IMR-90 (cell line): ENCODE measurements at regions not wholly inside any gene's neighbourhood (a gene's known extent, or its start where the extent isn't known, plus 50 kb on each side); places are given as distances from the start of the nearest gene placed in this dataset.

ENCODE experiments used
- ATAC-seq: fragments of 200-7000 bp; cut with Tn5 transposase; 2 replicates; pipeline ENCODE4 v1.9.1; 2020; ENCODE audit warnings: low read depth, mild to moderate bottlenecking, moderate library complexity
- BruUV-seq: library from RNA; stranded (reverse); fragments of 400-500 nt; replicated peaks from 2 replicates; lab custom pipeline; 2021; lab: Mats Ljungman, UMichigan
- CTCF ChIA-PET: fragments of 300-600 bp; formaldehyde crosslinking; extraction: SDS; loops from one replicate; lab custom pipeline; 2021; ENCODE audit warnings: antibody characterized with exemption; lab: Yijun Ruan, JAX
- POLR2A ChIA-PET: fragments of 300-600 bp; sonication (Branson Sonifier 250); formaldehyde crosslinking; loops from one replicate; lab custom pipeline; 2022; ENCODE audit warnings: antibody characterized with exemption; ENCODE audit not compliant: unreplicated experiment; lab: Charles Lee
- DNase-seq: peaks from one replicate; pipeline ENCODE4 v3.0.0; 2013
- H2AFZ ChIP-seq: replicated peaks from 2 replicates; pipeline ENCODE3; 2013; ENCODE audit warnings: low read length, mild to moderate bottlenecking; ENCODE audit not compliant: poor library complexity
- H2AK5ac ChIP-seq: 2 replicates; pipeline ENCODE4 v1.6.1; 2013; ENCODE audit warnings: low read depth, low read length, inconsistent platforms
- H2AK9ac ChIP-seq: replicated peaks from 2 replicates; pipeline ENCODE3; 2013; ENCODE audit warnings: mild to moderate bottlenecking, low read depth, low read length, moderate library complexity; ENCODE audit not compliant: poor library complexity
- H2BK120ac ChIP-seq: 2 replicates; pipeline ENCODE4 v1.6.1; 2013; ENCODE audit warnings: low read depth, low read length, inconsistent platforms
- H2BK15ac ChIP-seq: 3 replicates; pipeline ENCODE4 v1.6.1; 2013; ENCODE audit warnings: low read depth, low read length, inconsistent platforms
- H2BK20ac ChIP-seq: 2 replicates; pipeline ENCODE4 v1.6.1; 2013; ENCODE audit warnings: low read depth, mild to moderate bottlenecking, inconsistent platforms, low read length, moderate library complexity
- H2BK5ac ChIP-seq: 2 replicates; pipeline ENCODE4 v1.6.1; 2013; ENCODE audit warnings: mild to moderate bottlenecking, low read depth, low read length, inconsistent platforms; ENCODE audit not compliant: poor library complexity, severe bottlenecking
- H3K14ac ChIP-seq: replicated peaks from 2 replicates; pipeline ENCODE4 v1.6.1; 2013; ENCODE audit warnings: low read depth, low read length, inconsistent platforms
- H3K18ac ChIP-seq: 2 replicates; pipeline ENCODE4 v1.6.1; 2013; ENCODE audit warnings: low read depth, low read length, control low read depth
- H3K23ac ChIP-seq: 2 replicates; pipeline ENCODE4 v1.6.1; 2013; ENCODE audit warnings: low read depth, low read length, inconsistent platforms
- H3K27ac ChIP-seq: 2 replicates; pipeline ENCODE4 v1.5.1; 2013; ENCODE audit warnings: mild to moderate bottlenecking, control low read depth, low read length; ENCODE audit not compliant: insufficient read depth
- H3K27me3 ChIP-seq: 2 replicates; pipeline ENCODE4 v1.6.1; 2013; ENCODE audit warnings: low read length; ENCODE audit not compliant: control insufficient read depth, insufficient read depth
- H3K36me3 ChIP-seq: 2 replicates; pipeline ENCODE4 v1.6.1; 2013; ENCODE audit warnings: low read length, mixed read lengths; ENCODE audit not compliant: control insufficient read depth, insufficient read depth
- H3K4ac ChIP-seq: 2 replicates; pipeline ENCODE4 v1.6.1; 2013; ENCODE audit warnings: low read depth, low read length, inconsistent platforms
- H3K4me1 ChIP-seq: 2 replicates; pipeline ENCODE4 v1.6.1; 2013; ENCODE audit warnings: low read length, mixed read lengths; ENCODE audit not compliant: control insufficient read depth, insufficient read depth
- H3K4me2 ChIP-seq: 2 replicates; pipeline ENCODE4 v1.6.1; 2013; ENCODE audit warnings: low read depth, mild to moderate bottlenecking, control low read depth, low read length, moderate library complexity
- H3K4me3 ChIP-seq: 2 replicates; pipeline ENCODE4 v1.5.1; 2013; ENCODE audit warnings: low read depth, mild to moderate bottlenecking, control low read depth, low read length, moderate library complexity; ENCODE audit not compliant: insufficient read depth
- H3K56ac ChIP-seq: 2 replicates; pipeline ENCODE4 v1.6.1; 2013; ENCODE audit warnings: low read length, inconsistent platforms; ENCODE audit not compliant: insufficient read depth; ENCODE audit errors: extremely low read depth
- H3K79me1 ChIP-seq, 2 experiments: 2 replicates each; pipeline ENCODE4 v1.6.1; 2013; ENCODE audit warnings: low read length in 2 of 2, inconsistent platforms in 1 of 2, low read depth in 1 of 2
- H3K9ac ChIP-seq: 2 replicates; pipeline ENCODE4 v1.6.1; 2013; ENCODE audit warnings: low read depth, low read length, control low read depth
- H3K9me1 ChIP-seq: 2 replicates; pipeline ENCODE4 v1.6.1; 2013; ENCODE audit warnings: low read length, inconsistent platforms; ENCODE audit not compliant: insufficient read depth
- H3K9me3 ChIP-seq: 2 replicates; pipeline ENCODE4 v1.6.1; 2013; ENCODE audit warnings: low read length; ENCODE audit not compliant: control insufficient read depth, insufficient read depth
- H4K20me1 ChIP-seq: 2 replicates; pipeline ENCODE4 v1.6.1; 2013; ENCODE audit warnings: low read length, inconsistent platforms; ENCODE audit not compliant: insufficient read depth
- H4K5ac ChIP-seq: 2 replicates; pipeline ENCODE4 v1.6.1; 2013; ENCODE audit warnings: mild to moderate bottlenecking, low read depth, low read length, control low read depth
- H4K8ac ChIP-seq, 2 experiments: 2 replicates each; pipeline ENCODE4 v1.6.1; 2013; ENCODE audit warnings: low read depth in 2 of 2, low read length in 2 of 2, control low read depth in 1 of 2, inconsistent platforms in 1 of 2
- H4K91ac ChIP-seq: 2 replicates; pipeline ENCODE4 v1.6.1; 2013; ENCODE audit warnings: low read depth, low read length, inconsistent platforms; ENCODE audit not compliant: insufficient read depth
- BHLHE40 ChIP-seq: fragments of 150-350 bp; IDR thresholded peaks from 2 replicates; pipeline ENCODE4 v1.6.1; 2016; ENCODE audit warnings: mild to moderate bottlenecking, low read depth, low read length
- CEBPB ChIP-seq: IDR thresholded peaks from 2 replicates; pipeline ENCODE4 v1.6.1; 2012; ENCODE audit warnings: low read depth, low read length, improper control_type of control experiment
- CHD1 ChIP-seq: IDR thresholded peaks from 2 replicates; pipeline ENCODE4 v1.6.1; 2012; ENCODE audit warnings: low read depth, low read length, improper control_type of control experiment
- CTCF ChIP-seq: conservative IDR thresholded peaks from 2 replicates; pipeline ENCODE4 v1.5.1; 2012; ENCODE audit warnings: mild to moderate bottlenecking, low read depth, low read length, improper control_type of control experiment
- MAFK ChIP-seq: IDR thresholded peaks from 2 replicates; pipeline ENCODE4 v1.6.1; 2012; ENCODE audit warnings: low read depth, low read length, improper control_type of control experiment
- MAZ ChIP-seq: IDR thresholded peaks from 2 replicates; pipeline ENCODE4 v1.6.1; 2012; ENCODE audit warnings: low read depth, mild to moderate bottlenecking, low read length, improper control_type of control experiment, moderate library complexity, borderline replicate concordance
- NFE2L2 ChIP-seq: fragments of 150-350 bp; IDR thresholded peaks from 2 replicates; pipeline ENCODE4 v1.6.1; 2016; ENCODE audit warnings: low read depth, mild to moderate bottlenecking, low read length
- POLR2A ChIP-seq: IDR thresholded peaks from 2 replicates; pipeline ENCODE4 v1.6.1; 2012; ENCODE audit warnings: mild to moderate bottlenecking, low read depth, low read length
- RCOR1 ChIP-seq: IDR thresholded peaks from 2 replicates; pipeline ENCODE4 v1.6.1; 2012; ENCODE audit warnings: mild to moderate bottlenecking, low read length, improper control_type of control experiment; ENCODE audit not compliant: insufficient replicate concordance
- RFX5 ChIP-seq: IDR thresholded peaks from 2 replicates; pipeline ENCODE4 v1.8.0; 2012; ENCODE audit warnings: low read depth, mild to moderate bottlenecking, low read length, moderate library complexity
- WGBS, 2 experiments: methylation state at CpG; one replicate each; pipeline versions ENCODE4 v1.1.5 to v1.1.7; 2013; ENCODE audit warnings: missing lambda C conversion rate in 2 of 2; ENCODE audit not compliant: insufficient read length in 1 of 2; ENCODE audit errors: extremely low coverage in 2 of 2; 5-methylcytosine and 5-hydroxymethylcytosine counted together
- dilution Hi-C: fragments of 300-500 bp; cut with HindIII; formaldehyde crosslinking; loops from one replicate; pipeline ENCODE4 v1.14.3; 2018; ENCODE audit warnings: low sequenced_read_pairs; ENCODE audit not compliant: unreplicated experiment
- in situ Hi-C: fragments of 300-500 bp; cut with MboI; formaldehyde crosslinking; loops from 3 replicates; pipeline ENCODE4 v1.14.3; 2019; ENCODE audit warnings: low sequenced_read_pairs, inconsistent platforms, mixed read lengths
- intact Hi-C: fragments of 100-400 bp; cut with micrococcal nuclease; formaldehyde crosslinking; loops from 2 replicates; pipeline ENCODE4 v1.10.0; 2022
- TF ChIP-seq, protein P1 (sequence below): fragments of 150-350 bp; IDR thresholded peaks from 2 replicates; pipeline ENCODE4 v1.6.1; 2017; ENCODE audit warnings: mild to moderate bottlenecking, antibody characterized with exemption, low read length, low read depth
- TF ChIP-seq, protein P2 (sequence below): fragments of 150-350 bp; IDR thresholded peaks from 2 replicates; pipeline ENCODE4 v1.6.1; 2016; ENCODE audit warnings: low read depth, mild to moderate bottlenecking, low read length, moderate library complexity, borderline replicate concordance

- dilution Hi-C loops: no loop called here
- Histone ChIP-seq H2BK15ac (no peak overlapping the region), H3K4ac (no peak overlapping the region), H2BK5ac (no peak overlapping the region), H2AK9ac (no peak overlapping the region), H3K9me1 (no peaks in the 10 kb centered on the region), H2AFZ (no peak overlapping the region), H2BK120ac (no peak overlapping the region), H3K14ac (no peak overlapping the region), H3K56ac (no peak overlapping the region), H3K4me1 (no peaks in the 10 kb centered on the region), H3K4me3 (no peak overlapping the region), H4K20me1 (no peaks in the 10 kb centered on the region), H3K79me1 (no peaks in the 10 kb centered on the region), H3K36me3 (no peaks in the 10 kb centered on the region), H4K5ac (no peak overlapping the region), H3K23ac (no peak overlapping the region), H3K4me2 (no peak overlapping the region), H3K27ac (no peak overlapping the region), H3K18ac (no peak overlapping the region), H3K27me3 (peaks cover 2% of the 10 kb centered on the region), H4K91ac (no peak overlapping the region), H4K8ac (no peak overlapping the region), H2BK20ac (no peak overlapping the region), H3K9ac (no peak overlapping the region), H3K9me3 (no peaks in the 10 kb centered on the region; the same call in none of the 2 replicates), H2AK5ac (no peak overlapping the region)
- no TSS peak for BruUV-seq
- intact Hi-C loops: no loop called here
- in situ Hi-C loops: no loop called here
- WGBS, 2 experiments: 60% methylated on average over 1 of the region's 5 CpGs; no CpG with 5 or more reads in 1 of the 2 experiments
- ATAC-seq: no peak
- no peak for DNase-seq
- POLR2A ChIA-PET: no interaction called here
- CTCF ChIA-PET: no interaction called here
- no peak for TF ChIP-seq NFE2L2
- TF ChIP-seq, protein P1, sequence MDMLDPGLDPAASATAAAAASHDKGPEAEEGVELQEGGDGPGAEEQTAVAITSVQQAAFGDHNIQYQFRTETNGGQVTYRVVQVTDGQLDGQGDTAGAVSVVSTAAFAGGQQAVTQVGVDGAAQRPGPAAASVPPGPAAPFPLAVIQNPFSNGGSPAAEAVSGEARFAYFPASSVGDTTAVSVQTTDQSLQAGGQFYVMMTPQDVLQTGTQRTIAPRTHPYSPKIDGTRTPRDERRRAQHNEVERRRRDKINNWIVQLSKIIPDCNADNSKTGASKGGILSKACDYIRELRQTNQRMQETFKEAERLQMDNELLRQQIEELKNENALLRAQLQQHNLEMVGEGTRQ: no peak
- TF ChIP-seq MAFK: no peak
- TF ChIP-seq CEBPB: no peak
- TF ChIP-seq RFX5: no peak
- TF ChIP-seq, protein P2, sequence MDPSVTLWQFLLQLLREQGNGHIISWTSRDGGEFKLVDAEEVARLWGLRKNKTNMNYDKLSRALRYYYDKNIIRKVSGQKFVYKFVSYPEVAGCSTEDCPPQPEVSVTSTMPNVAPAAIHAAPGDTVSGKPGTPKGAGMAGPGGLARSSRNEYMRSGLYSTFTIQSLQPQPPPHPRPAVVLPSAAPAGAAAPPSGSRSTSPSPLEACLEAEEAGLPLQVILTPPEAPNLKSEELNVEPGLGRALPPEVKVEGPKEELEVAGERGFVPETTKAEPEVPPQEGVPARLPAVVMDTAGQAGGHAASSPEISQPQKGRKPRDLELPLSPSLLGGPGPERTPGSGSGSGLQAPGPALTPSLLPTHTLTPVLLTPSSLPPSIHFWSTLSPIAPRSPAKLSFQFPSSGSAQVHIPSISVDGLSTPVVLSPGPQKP: no peak
- TF ChIP-seq BHLHE40: no peak
- no peak for TF ChIP-seq POLR2A
- TF ChIP-seq CTCF: no peak
- TF ChIP-seq CHD1: no peak
- no peak for TF ChIP-seq RCOR1
- no peak for TF ChIP-seq MAZ
Observed at GRCh38 chr7:39882148-39882784, 67.8 kb upstream of the CDK13 start.
